Thyroid gland (tissue), 4 donors: ENCODE measurements at regions not wholly inside any gene's neighbourhood (a gene's known extent, or its start where the extent isn't known, plus 50 kb on each side); places are given as distances from the start of the nearest gene placed in this dataset.

ENCODE experiments used
- POLR2A ChIP-seq, 2 donors: fragments of 450-650 bp; IDR thresholded peaks; one replicate each; pipeline ENCODE4 v1.6.1; 2017; ENCODE audit warnings: antibody characterized with exemption in 2 of 2, mild to moderate bottlenecking in 2 of 2, moderate library complexity in 1 of 2
- TF ChIP-seq, protein P1 (sequence below), 6 experiments: fragments of 200-600 bp in 3 of 6; fragments of 450-650 bp in 3 of 6; sonication (generic) in 3 of 6; IDR thresholded peaks; one replicate each; pipeline ENCODE4 v1.5.1; 2016 to 2019; ENCODE audit warnings: antibody characterized with exemption in 6 of 6, mild to moderate bottlenecking in 2 of 6, inconsistent platforms in 1 of 6, moderate library complexity in 1 of 6

GRCh38 chr2:13015532-13016320 is 299.0 kb downstream of the TRIB2 start:
- no peak for TF ChIP-seq POLR2A (IDR thresholded peaks at IDR 0.05)
- TF ChIP-seq, protein P1, sequence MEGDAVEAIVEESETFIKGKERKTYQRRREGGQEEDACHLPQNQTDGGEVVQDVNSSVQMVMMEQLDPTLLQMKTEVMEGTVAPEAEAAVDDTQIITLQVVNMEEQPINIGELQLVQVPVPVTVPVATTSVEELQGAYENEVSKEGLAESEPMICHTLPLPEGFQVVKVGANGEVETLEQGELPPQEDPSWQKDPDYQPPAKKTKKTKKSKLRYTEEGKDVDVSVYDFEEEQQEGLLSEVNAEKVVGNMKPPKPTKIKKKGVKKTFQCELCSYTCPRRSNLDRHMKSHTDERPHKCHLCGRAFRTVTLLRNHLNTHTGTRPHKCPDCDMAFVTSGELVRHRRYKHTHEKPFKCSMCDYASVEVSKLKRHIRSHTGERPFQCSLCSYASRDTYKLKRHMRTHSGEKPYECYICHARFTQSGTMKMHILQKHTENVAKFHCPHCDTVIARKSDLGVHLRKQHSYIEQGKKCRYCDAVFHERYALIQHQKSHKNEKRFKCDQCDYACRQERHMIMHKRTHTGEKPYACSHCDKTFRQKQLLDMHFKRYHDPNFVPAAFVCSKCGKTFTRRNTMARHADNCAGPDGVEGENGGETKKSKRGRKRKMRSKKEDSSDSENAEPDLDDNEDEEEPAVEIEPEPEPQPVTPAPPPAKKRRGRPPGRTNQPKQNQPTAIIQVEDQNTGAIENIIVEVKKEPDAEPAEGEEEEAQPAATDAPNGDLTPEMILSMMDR (IDR thresholded peaks at IDR 0.05) = no peak
